GM12878 (cell line): ENCODE measurements at regions not wholly inside any gene's neighbourhood (a gene's known extent, or its start where the extent isn't known, plus 50 kb on each side); places are given as distances from the start of the nearest gene placed in this dataset.

ENCODE experiments used
- ATAC-seq: fragments of 200-7000 bp; cut with Tn5 transposase; 3 replicates; pipeline ENCODE4 v1.9.1; 2020; ENCODE audit warnings: mild to moderate bottlenecking, moderate library complexity
- BruUV-seq: library from RNA; stranded (reverse); fragments of 400-500 nt; replicated peaks from 2 replicates; lab custom pipeline; 2021; lab: Mats Ljungman, UMichigan
- CTCF ChIA-PET: fragments of 300-600 bp; sonication (Branson Sonifier 250); formaldehyde crosslinking; extraction: SDS; loops from one replicate; lab custom pipeline; 2021; ENCODE audit warnings: inconsistent platforms; lab: Yijun Ruan, JAX
- POLR2A ChIA-PET: fragments of 350-600 bp; formaldehyde crosslinking; extraction: SDS; loops from one replicate; lab custom pipeline; 2021; ENCODE audit warnings: inconsistent platforms; lab: Charles Lee
- RAD21 ChIA-PET: fragments of 300-600 bp; sonication (Branson Sonifier 250); formaldehyde crosslinking; loops from one replicate; lab custom pipeline; 2023; ENCODE audit warnings: antibody characterized with exemption; ENCODE audit not compliant: unreplicated experiment; lab: Charles Lee
- SMC1A ChIA-PET: fragments of 300-600 bp; sonication (Branson Sonifier 250); formaldehyde crosslinking; loops from one replicate; lab custom pipeline; 2023; ENCODE audit not compliant: unreplicated experiment, uncharacterized antibody; lab: Charles Lee
- DNase-seq: peaks from one replicate; pipeline ENCODE4 v3.0.0-alpha.2; 2011; ENCODE audit warnings: low read depth, low spot score
- FAIRE-seq: peaks from 3 replicates; lab custom pipeline; 2011; peaks lifted over from hg19 to GRCh38; lab: Jason Lieb, UNC
- H2AFZ ChIP-seq: 2 replicates; pipeline ENCODE4 v1.6.0; 2011; ENCODE audit warnings: low read depth, low read length, control low read depth; ENCODE audit not compliant: control insufficient read depth
- H3K27ac ChIP-seq: 2 replicates; pipeline ENCODE4 v1.5.1; 2011; ENCODE audit warnings: control low read depth; ENCODE audit not compliant: control insufficient read depth, insufficient read depth
- H3K27me3 ChIP-seq, 2 experiments: replicated peaks in 1 of 2; 2 replicates each; pipeline versions ENCODE4 v1.6.0 to v1.6.1; 2011; ENCODE audit warnings: low read length in 1 of 2; ENCODE audit not compliant: control insufficient read depth in 2 of 2, insufficient read depth in 2 of 2
- H3K36me3 ChIP-seq, 2 experiments: 2 replicates each; pipeline ENCODE4 v1.5.1; 2011; ENCODE audit warnings: low read length in 1 of 2; ENCODE audit not compliant: control insufficient read depth in 2 of 2, insufficient read depth in 2 of 2
- H3K4me1 ChIP-seq: 2 replicates; pipeline ENCODE4 v1.6.1; 2011; ENCODE audit warnings: mild to moderate bottlenecking, low read length, moderate library complexity, mixed read lengths; ENCODE audit not compliant: control insufficient read depth, insufficient read depth
- H3K4me2 ChIP-seq: 2 replicates; pipeline ENCODE4 v1.6.0; 2011; ENCODE audit warnings: control low read depth; ENCODE audit not compliant: control insufficient read depth, insufficient read depth
- H3K4me3 ChIP-seq: fragments of 200-600 bp; sonication (generic); 2 replicates; pipeline ENCODE4 v1.5.1; 2016
- H3K79me2 ChIP-seq: 2 replicates; pipeline ENCODE4 v1.6.0; 2011; ENCODE audit warnings: low read length; ENCODE audit not compliant: control insufficient read depth, insufficient read depth
- H3K9ac ChIP-seq: 2 replicates; pipeline ENCODE4 v1.8.0; 2011; ENCODE audit warnings: low read length, control low read depth, mixed read lengths; ENCODE audit not compliant: control insufficient read depth, insufficient read depth
- H3K9me3 ChIP-seq: replicated peaks from 3 replicates; pipeline ENCODE4 v1.5.1; 2011; ENCODE audit warnings: mild to moderate bottlenecking, low read length; ENCODE audit not compliant: control insufficient read depth, insufficient read depth
- H4K20me1 ChIP-seq: 2 replicates; pipeline ENCODE4 v1.6.0; 2011; ENCODE audit not compliant: control insufficient read depth, insufficient read depth
- EZH2 ChIP-seq: IDR thresholded peaks from 2 replicates; pipeline ENCODE4 v1.6.1; 2012; ENCODE audit warnings: low read depth, mild to moderate bottlenecking, control low read depth, inconsistent platforms, low read length, borderline replicate concordance; ENCODE audit not compliant: control insufficient read depth
- FOS ChIP-seq: IDR thresholded peaks from 3 replicates; pipeline ENCODE4 v1.6.1; 2011; ENCODE audit warnings: borderline replicate concordance; ENCODE audit not compliant: insufficient read length; ENCODE audit errors: extremely low read depth
- HDAC6 ChIP-seq: fragments of 200-600 bp; sonication (generic); IDR thresholded peaks from one replicate; pipeline ENCODE4 v1.8.0; 2017; ENCODE audit warnings: antibody characterized with exemption; ENCODE audit not compliant: unreplicated experiment
- LARP7 ChIP-seq: fragments of 450-650 bp; IDR thresholded peaks from 2 replicates; pipeline ENCODE4 v1.6.1; 2017; ENCODE audit warnings: mild to moderate bottlenecking
- MXI1 ChIP-seq: fragments of 150-350 bp; IDR thresholded peaks from 2 replicates; pipeline ENCODE4 v1.6.1; 2011; ENCODE audit warnings: low read depth, mild to moderate bottlenecking, inconsistent platforms, low read length, improper control_type of control experiment
- MYC ChIP-seq: IDR thresholded peaks from 2 replicates; pipeline ENCODE4 v1.6.1; 2011; ENCODE audit warnings: mild to moderate bottlenecking, low read length, moderate library complexity, inconsistent platforms; ENCODE audit not compliant: insufficient read depth, insufficient replicate concordance, insufficient read length, severe bottlenecking
- NBN ChIP-seq: fragments of 450-650 bp; IDR thresholded peaks from 2 replicates; pipeline ENCODE4 v1.6.1; 2016
- NFYA ChIP-seq: IDR thresholded peaks from 2 replicates; pipeline ENCODE4 v1.6.1; 2011; ENCODE audit warnings: low read depth, mild to moderate bottlenecking, low read length, improper control_type of control experiment, borderline replicate concordance
- NR2C2 ChIP-seq: IDR thresholded peaks from 2 replicates; pipeline ENCODE4 v1.6.1; 2011; ENCODE audit warnings: borderline replicate concordance, low read depth; ENCODE audit not compliant: control insufficient read depth, insufficient read length
- SMAD5 ChIP-seq: IDR thresholded peaks from 2 replicates; pipeline ENCODE4 v1.6.1; 2016; ENCODE audit warnings: antibody characterized with exemption, low read depth
- SPI1 ChIP-seq: IDR thresholded peaks from 2 replicates; pipeline ENCODE4 v1.6.1; 2011; ENCODE audit warnings: low read depth, mild to moderate bottlenecking, low read length, moderate library complexity, borderline replicate concordance; ENCODE audit not compliant: insufficient read depth
- SRF ChIP-seq, 2 experiments: IDR thresholded peaks; 2 replicates each; pipeline ENCODE4 v1.6.1; 2011; ENCODE audit warnings: low read depth in 2 of 2, low read length in 2 of 2, mild to moderate bottlenecking in 1 of 2, moderate library complexity in 1 of 2
- WRNIP1 ChIP-seq: IDR thresholded peaks from 2 replicates; pipeline ENCODE4 v1.6.1; 2011; ENCODE audit warnings: low read depth, low read length, improper control_type of control experiment, borderline replicate concordance
- WGBS: methylation state at CpG from one replicate; pipeline ENCODE4 v1.1.6; 2016; ENCODE audit warnings: low lambda C conversion rate; ENCODE audit not compliant: insufficient replicate concordance, insufficient coverage; ENCODE audit errors: missing lambda C conversion rate; 5-methylcytosine and 5-hydroxymethylcytosine counted together
- in situ Hi-C: fragments of 300-500 bp; cut with MboI; formaldehyde crosslinking; loops from 9 replicates; pipeline ENCODE4 v1.14.3; 2018; ENCODE audit warnings: mixed read lengths
- intact Hi-C: fragments of 100-400 bp; cut with micrococcal nuclease; formaldehyde crosslinking; loops from one replicate; pipeline ENCODE4 v1.14.2; 2022; ENCODE audit not compliant: unreplicated experiment
- TF ChIP-seq, protein P1 (sequence below): IDR thresholded peaks from 2 replicates; pipeline ENCODE4 v1.6.1; 2012; ENCODE audit warnings: low read depth, low read length, improper control_type of control experiment

DNA sequence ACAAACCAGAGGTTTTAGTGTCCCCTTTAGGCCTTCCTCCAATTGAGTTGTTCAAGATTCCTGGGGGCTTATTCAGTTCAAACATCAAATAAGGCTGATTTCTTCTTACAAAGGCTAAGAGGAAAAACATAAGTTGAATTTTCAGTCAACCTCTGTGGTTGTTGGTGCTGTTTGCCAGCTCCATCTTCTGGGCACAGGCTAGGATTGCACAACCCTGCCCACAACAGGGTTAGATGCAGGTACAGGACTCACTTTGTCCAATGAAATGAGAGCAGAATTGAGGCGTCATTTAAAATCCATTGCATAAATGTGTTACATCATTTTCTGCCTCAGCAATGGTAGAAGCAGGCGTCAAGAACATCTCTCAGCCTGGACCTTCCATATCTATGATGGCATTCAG is 173.3 kb downstream of the PMP22 start (continued):
- no peak for TF ChIP-seq SPI1

DNA sequence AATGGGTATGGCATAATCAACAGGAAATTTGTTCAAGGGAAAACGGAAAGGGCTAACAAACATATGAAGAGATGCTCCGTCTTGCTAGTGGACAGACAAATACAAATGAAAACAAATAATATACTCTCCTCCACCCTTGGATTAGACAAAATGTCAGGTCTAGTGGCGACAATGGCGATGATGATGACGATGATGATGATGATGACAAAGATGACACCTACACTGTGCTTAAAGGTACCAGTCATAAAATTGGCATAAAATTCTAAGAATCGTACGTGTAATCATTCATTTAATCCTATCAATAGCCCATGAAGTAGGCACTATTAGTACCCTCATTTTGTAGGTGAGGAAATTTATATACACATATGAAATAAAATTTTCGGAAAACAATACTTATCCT is 174.6 kb downstream of the PMP22 start:
- CTCF ChIA-PET: no interaction called here
- RAD21 ChIA-PET: no interaction called here
- no peak for DNase-seq
- Histone ChIP-seq H3K4me3 (no peak overlapping the region), H3K4me1 (no peaks in the 10 kb centered on the region), H3K9ac (no peak overlapping the region)
- FAIRE-seq: no peak
- in situ Hi-C loops: no loop called here
- SMC1A ChIA-PET: no interaction called here
- TF ChIP-seq HDAC6 (no peak), SRF (IDR thresholded peaks at IDR 0.05; ENCODE audit: low read depth in 2 of 2, low read length in 2 of 2) (no peak), NBN (no peak), FOS (no peak), EZH2 (no peak)
- TF ChIP-seq, all 136 proteins: peak for 0
- intact Hi-C loops: no loop called here
- H3K36me3 ChIP-seq: no peaks in the 10 kb centered on the region
- no peaks in the 10 kb centered on the region for H3K9me3 ChIP-seq
- H2AFZ ChIP-seq: no peak overlapping the region
- H3K27me3 ChIP-seq: no peaks in the 10 kb centered on the region
- POLR2A ChIA-PET: no interaction called here
- BruUV-seq: no TSS peak
- no peaks in the 10 kb centered on the region for H4K20me1 ChIP-seq
- no peak for ATAC-seq
- H3K4me2 ChIP-seq: no peak overlapping the region
- 24% methylated on average over 8 of the region's 8 CpGs for WGBS
- H3K27ac ChIP-seq: no peak overlapping the region
- no peaks in the 10 kb centered on the region for H3K79me2 ChIP-seq

DNA sequence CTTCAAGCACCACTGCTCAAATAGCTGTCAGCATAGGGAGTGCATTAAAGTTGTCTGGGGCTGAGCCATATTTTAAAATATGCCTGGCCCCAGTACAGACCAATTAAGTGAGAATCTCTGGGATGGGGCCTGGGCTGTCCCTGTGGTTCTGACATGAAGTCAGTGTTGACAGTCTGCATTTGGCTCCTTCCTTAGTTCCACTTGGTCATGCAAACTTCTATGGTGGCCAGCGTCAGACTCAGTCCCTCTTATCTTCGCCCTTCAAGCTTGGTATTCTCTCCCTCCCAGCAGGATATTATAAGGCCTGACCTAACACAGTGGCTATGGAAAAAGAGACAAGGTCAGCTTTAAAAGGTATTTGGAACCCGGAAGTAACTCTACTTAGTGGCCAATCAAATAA is 177.2 kb downstream of the PMP22 start:
- no peak for FAIRE-seq
- Histone ChIP-seq H3K36me3 (no peaks in the 10 kb centered on the region), H4K20me1 (no peaks in the 10 kb centered on the region), H2AFZ (no peak overlapping the region), H3K4me3 (no peak overlapping the region), H3K79me2 (no peaks in the 10 kb centered on the region), H3K27me3 (no peaks in the 10 kb centered on the region), H3K4me2 (no peak overlapping the region), H3K9ac (no peak overlapping the region), H3K9me3 (no peaks in the 10 kb centered on the region), H3K4me1 (no peaks in the 10 kb centered on the region), H3K27ac (no peak overlapping the region)
- BruUV-seq: no TSS peak
- ChIA-PET CTCF (no interaction called here), RAD21 (no interaction called here), POLR2A (no interaction called here), SMC1A (no interaction called here)
- ATAC-seq: no peak
- 25% methylated on average over 3 of the region's 3 CpGs for WGBS
- no peak for TF ChIP-seq LARP7
- no peak for TF ChIP-seq SRF (IDR thresholded peaks at IDR 0.05; ENCODE audit: low read depth in 2 of 2, low read length in 2 of 2)
- no peak for TF ChIP-seq WRNIP1
- TF ChIP-seq MYC: no peak
- TF ChIP-seq MXI1: no peak
- TF ChIP-seq, protein P1, sequence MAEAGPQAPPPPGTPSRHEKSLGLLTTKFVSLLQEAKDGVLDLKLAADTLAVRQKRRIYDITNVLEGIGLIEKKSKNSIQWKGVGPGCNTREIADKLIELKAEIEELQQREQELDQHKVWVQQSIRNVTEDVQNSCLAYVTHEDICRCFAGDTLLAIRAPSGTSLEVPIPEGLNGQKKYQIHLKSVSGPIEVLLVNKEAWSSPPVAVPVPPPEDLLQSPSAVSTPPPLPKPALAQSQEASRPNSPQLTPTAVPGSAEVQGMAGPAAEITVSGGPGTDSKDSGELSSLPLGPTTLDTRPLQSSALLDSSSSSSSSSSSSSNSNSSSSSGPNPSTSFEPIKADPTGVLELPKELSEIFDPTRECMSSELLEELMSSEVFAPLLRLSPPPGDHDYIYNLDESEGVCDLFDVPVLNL: no peak
- TF ChIP-seq SMAD5: no peak
- no peak for TF ChIP-seq NR2C2
- no peak for TF ChIP-seq NFYA
- intact Hi-C loops (no loop called here), in situ Hi-C loops (no loop called here)
- DNase-seq: no peak
